NT2/D1 (cell line): ENCODE measurements at regions not wholly inside any gene's neighbourhood (a gene's known extent, or its start where the extent isn't known, plus 50 kb on each side); places are given as distances from the start of the nearest gene placed in this dataset.

Source experiments
- YY1 ChIP-seq: IDR thresholded peaks from 2 replicates; pipeline ENCODE4 v1.6.1; 2011; ENCODE audit not compliant: insufficient read length, insufficient read depth
- ZNF274 ChIP-seq: IDR thresholded peaks from 2 replicates; pipeline ENCODE4 v1.6.1; 2011; ENCODE audit warnings: mild to moderate bottlenecking, low read depth, low read length

- TF ChIP-seq ZNF274 = no peak
- no peak for TF ChIP-seq YY1
Measured at GRCh38 chr6:15768999-15769398, 106.2 kb upstream of the DTNBP1 start.
